ENCODE measurements at regions not wholly inside any gene's neighbourhood (a gene's known extent, or its start where the extent isn't known, plus 50 kb on each side); places are given as distances from the start of the nearest gene placed in this dataset.

GRCh38 chrX:39247536-39247935 lies 446.3 kb downstream of the MID1IP1 start:
- no peak for TF ChIP-seq EZH2phosphoT487 (IDR thresholded peaks at IDR 0.05; ENCODE audit: borderline replicate concordance)
- TF ChIP-seq RAD21 (IDR thresholded peaks at IDR 0.05; ENCODE audit: low read depth) = no peak
- TF ChIP-seq EZH2 (IDR thresholded peaks at IDR 0.05) = no peak
- no peak for TF ChIP-seq CTCF (IDR thresholded peaks at IDR 0.05 in 2 of 3, conservative IDR thresholded peaks at IDR 0.05 in 1 of 3; ENCODE audit: borderline replicate concordance in 1 of 3, insufficient read depth in 1 of 3, low read depth in 2 of 3, low read length in 2 of 3)
- TF ChIP-seq YY1 (IDR thresholded peaks at IDR 0.05; ENCODE audit: extremely low read depth, insufficient replicate concordance, low read depth, low read length) = no peak
- TF ChIP-seq POLR2A (IDR thresholded peaks at IDR 0.05; ENCODE audit: borderline replicate concordance, extremely low read depth, insufficient read depth, insufficient read length) = no peak
- no peak for TF ChIP-seq SRF (IDR thresholded peaks at IDR 0.05; ENCODE audit: low read depth)
- no peak for TF ChIP-seq CEBPB (IDR thresholded peaks at IDR 0.05; ENCODE audit: low read depth)

Measured in HCT116 (cell line).